GM19328 (cell line): ENCODE measurements at regions not wholly inside any gene's neighbourhood (a gene's known extent, or its start where the extent isn't known, plus 50 kb on each side); places are given as distances from the start of the nearest gene placed in this dataset.
A peak's percentile ranks its signal among the peaks of the same experiment; 100 is the strongest.
"Not testable (repeated sequence)": the region's sequence is repeated elsewhere in the genome, so short reads cannot be mapped to it uniquely, and the experiment has no call there.

ENCODE experiments used
- ATAC-seq: cut with Tn5 transposase; IDR thresholded peaks from one replicate; pipeline ENCODE4 v1.9.1; 2021; ENCODE audit warnings: mild to moderate bottlenecking, moderate library complexity; ENCODE audit not compliant: unreplicated experiment

GRCh38 chr3:81375921-81376320 lies 385.5 kb downstream of the GBE1 start:
- no peak for ATAC-seq

- no peak for ATAC-seq
Observed at GRCh38 chr3:81364411-81364810, 397.0 kb downstream of the GBE1 start.

- no peak for ATAC-seq
Observed at GRCh38 chr3:81363816-81364215, 397.6 kb downstream of the GBE1 start.

GRCh38 chr3:81354119-81354518 lies 407.3 kb downstream of the GBE1 start:
- ATAC-seq, result no peak

GRCh38 chr3:81352867-81353266 lies 408.6 kb downstream of the GBE1 start:
- no peak for ATAC-seq

- no peak for ATAC-seq
Observed at GRCh38 chr3:81349816-81350340, 411.6 kb downstream of the GBE1 start.

GRCh38 chr3:81339040-81339845 lies 422.2 kb downstream of the GBE1 start:
- no peak for ATAC-seq

- ATAC-seq, result no peak
Observed at GRCh38 chr3:81336470-81336869, 425.0 kb downstream of the GBE1 start.

- not testable (repeated sequence) for ATAC-seq
Observed at GRCh38 chr3:81329835-81330234, 431.6 kb downstream of the GBE1 start.

- no peak for ATAC-seq
Observed at GRCh38 chr3:81326245-81326644, 435.2 kb downstream of the GBE1 start.

- no peak for ATAC-seq
Observed at GRCh38 chr3:81320862-81321261, 440.6 kb downstream of the GBE1 start.

GRCh38 chr3:81315030-81315429 lies 446.4 kb downstream of the GBE1 start:
- no peak for ATAC-seq

- ATAC-seq, result no peak
Observed at GRCh38 chr3:81311321-81311720, 450.1 kb downstream of the GBE1 start.

GRCh38 chr3:81308306-81308705 lies 453.1 kb downstream of the GBE1 start:
- no peak for ATAC-seq

GRCh38 chr3:81307221-81307620 lies 454.2 kb downstream of the GBE1 start:
- ATAC-seq, result no peak

- ATAC-seq, result no peak
Observed at GRCh38 chr3:81303321-81303720, 458.1 kb downstream of the GBE1 start.

- ATAC-seq, result peak; percentile 80
Observed at GRCh38 chr3:81302045-81302444, 459.4 kb downstream of the GBE1 start.

GRCh38 chr3:81301230-81301629 lies 460.2 kb downstream of the GBE1 start:
- ATAC-seq, result no peak

- no peak for ATAC-seq
Observed at GRCh38 chr3:81300324-81300927, 461.0 kb downstream of the GBE1 start.

GRCh38 chr3:81299481-81299880 lies 462.0 kb downstream of the GBE1 start:
- no peak for ATAC-seq

GRCh38 chr3:81295906-81296577 lies 465.4 kb downstream of the GBE1 start:
- no peak for ATAC-seq

- no peak for ATAC-seq
Observed at GRCh38 chr3:81293156-81293555, 468.3 kb downstream of the GBE1 start.
